NCI-H1694 (cell line): ENCODE measurements at regions not wholly inside any gene's neighbourhood (a gene's known extent, or its start where the extent isn't known, plus 50 kb on each side); places are given as distances from the start of the nearest gene placed in this dataset.

Source experiments
- DNase-seq: peaks from one replicate; lab custom pipeline; 2025; lab: John Stamatoyannopoulos, UW

DNA sequence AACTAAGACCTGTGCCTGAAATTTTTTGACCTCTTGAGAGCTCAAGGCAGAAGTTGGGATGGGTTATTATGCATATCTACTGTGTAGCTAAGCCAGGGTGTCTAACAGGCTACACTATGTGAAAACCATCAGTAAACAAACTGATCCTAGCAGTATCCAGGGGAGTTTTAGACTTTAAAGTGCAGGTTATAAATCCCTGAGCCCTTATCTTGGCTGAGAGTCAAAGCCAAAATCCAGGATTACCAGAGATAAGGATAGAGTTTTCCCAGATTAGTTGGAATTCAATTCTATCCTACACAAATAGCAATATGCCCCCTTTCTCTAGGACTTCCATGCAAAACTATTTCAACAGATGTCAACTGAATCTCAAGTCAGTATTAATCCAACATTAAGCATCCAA is 1229.7 kb downstream of the GRIK2 start:
- DNase-seq = no peak

DNA sequence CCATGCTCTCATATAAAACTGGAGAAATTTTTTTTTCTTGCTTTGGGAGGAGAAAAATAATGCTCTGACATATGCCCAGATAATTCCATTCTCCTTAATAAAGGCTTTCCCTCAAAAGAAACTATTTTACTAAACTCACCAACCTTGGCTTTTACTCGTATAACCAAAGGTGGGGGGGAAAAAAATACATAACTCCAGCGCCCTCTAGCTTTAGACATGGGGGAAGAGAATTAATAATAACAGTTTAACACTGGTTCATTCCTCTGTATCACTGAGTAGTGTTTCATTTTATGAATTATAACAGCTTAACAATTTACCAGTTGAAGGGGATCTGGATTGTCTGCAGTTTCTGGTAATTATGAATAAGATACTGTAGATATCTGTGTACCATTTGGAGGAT is 1226.1 kb downstream of the GRIK2 start:
- DNase-seq = peak; percentile 18

GRCh38 chr6:102582569-102582968 is 1189.1 kb downstream of the GRIK2 start:
- DNase-seq = no peak

DNA sequence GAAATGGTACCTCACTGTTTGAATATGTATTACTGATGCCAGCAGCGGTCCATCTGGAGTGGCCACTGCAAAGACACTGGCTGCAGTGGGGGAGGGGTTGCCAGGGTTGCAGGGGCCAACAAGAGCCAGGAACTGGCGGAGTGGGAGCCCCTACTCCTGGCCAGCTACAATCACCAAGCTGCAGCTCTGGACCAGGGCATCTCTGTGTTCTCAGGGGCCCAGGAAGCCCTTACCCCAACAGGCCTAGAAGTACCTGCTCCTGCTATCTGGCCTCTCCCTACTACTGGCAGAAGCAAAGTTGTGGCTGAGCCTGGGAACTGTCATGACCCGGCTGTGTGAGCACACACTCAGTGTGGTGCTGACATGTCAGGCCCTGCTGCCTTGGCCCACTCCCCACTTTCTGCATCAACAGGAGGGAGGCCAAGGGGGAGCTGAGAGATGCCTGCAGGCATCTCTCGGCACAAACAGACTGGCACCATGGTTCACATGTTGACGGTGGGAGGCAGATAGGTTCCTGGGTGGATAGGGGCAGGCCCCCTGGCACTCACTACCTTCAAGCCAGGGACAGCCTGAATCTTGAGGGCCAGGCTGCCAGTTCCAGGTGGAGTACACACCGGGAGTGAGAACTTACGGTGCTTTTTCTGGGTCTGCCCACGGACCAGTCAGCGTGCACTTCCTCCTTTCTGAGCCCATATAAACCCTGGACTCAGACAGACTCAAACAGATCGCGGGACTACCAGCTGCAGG is 1188.0 kb downstream of the GRIK2 start:
- no peak for DNase-seq

- peak; percentile 58 for DNase-seq
These were observed 1177.9 kb downstream of the GRIK2 start for GRCh38 chr6:102571236-102571908.

DNA sequence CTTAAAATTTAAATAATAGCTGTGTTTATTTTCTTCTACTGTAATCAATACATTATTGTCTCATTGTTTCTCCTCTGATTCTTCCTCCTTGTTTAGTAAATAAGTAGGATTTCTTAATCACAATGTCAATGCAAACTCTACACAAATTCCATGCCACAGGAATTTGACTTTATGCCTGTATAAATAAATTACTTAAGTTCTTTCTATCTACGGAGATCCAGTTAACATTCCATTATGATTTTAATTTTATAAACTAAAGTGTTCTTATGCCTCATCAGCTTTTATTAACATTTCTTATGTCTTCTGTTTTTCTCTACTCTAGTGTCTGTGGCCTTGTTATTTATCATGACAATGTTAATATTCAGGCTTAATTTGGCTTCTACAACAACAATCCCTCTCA is 1169.2 kb downstream of the GRIK2 start:
- DNase-seq = no peak

GRCh38 chr6:102553214-102553613 is 1159.7 kb downstream of the GRIK2 start:
- DNase-seq = no peak

DNA sequence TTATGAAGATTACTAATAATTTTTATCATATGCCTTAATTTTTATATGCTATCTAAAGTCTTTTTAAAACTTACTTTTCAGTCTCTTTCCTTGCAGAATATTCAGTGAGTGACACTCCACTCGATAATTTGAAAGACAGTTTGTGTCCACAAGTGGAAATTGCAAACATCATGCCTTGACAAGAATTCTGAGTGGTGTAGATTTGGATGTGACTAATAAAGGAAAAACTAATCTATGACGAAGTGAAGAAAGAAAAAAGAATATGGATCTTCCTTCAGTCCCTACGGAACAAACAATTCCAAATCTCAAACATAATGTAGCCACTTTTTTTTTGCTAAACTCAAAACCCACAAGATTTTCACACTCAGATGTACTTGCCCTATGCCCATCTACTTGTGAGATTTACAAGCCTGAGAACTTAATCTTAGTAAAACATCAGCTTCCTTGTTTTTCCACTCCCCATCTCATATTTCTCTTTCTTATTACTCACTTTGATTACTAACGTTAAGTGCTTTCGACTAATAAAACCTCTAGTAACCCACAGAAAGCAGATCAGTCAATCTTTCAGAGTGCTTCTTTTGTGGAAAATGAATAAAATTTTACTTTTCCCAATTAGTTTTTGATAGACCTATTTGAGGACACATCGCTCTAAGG is 1155.8 kb downstream of the GRIK2 start:
- no peak for DNase-seq

DNA sequence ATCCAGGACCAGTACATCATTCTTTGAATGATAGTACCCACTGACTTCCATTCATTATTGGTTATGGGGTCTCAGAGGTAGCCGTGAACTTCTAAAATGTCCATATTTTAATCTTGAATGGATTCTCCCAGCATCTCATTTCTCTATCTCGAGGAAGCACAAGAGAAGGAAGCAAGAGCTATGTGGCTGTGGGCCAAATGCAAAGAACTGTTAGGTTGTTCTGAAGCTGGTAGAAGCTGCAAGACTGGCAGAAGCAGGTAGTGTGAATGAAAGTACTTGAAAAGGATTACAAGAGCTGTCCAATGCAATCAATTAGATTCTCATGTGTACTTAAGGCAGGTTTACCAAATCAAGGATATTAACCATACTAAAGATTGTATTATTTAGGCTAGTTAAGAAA is 1131.8 kb downstream of the GRIK2 start:
- no peak for DNase-seq

DNA sequence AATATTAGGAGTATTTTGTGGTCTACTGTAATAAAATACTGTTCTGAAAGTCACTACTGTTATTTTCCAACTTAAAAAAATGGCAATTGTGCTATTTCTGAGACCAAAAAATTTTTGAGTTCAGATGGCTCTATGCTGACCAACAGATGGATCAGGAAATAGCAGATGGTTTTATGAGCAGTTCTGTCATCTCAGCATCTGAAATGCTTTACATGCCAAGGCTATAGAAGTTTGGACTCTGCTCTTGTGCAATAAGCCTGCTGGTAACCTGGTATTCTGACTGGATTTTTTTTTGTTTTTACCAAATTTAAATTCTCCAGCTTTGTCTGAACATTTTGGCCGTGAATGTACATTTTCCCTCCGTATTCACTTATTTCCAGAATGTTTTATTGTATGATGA is 1127.5 kb downstream of the GRIK2 start:
- peak; percentile 29 for DNase-seq

- DNase-seq = no peak
These were observed 1124.0 kb downstream of the GRIK2 start for GRCh38 chr6:102517506-102517905.

- no peak for DNase-seq
These were observed 1108.1 kb downstream of the GRIK2 start for GRCh38 chr6:102501615-102502014.

- no peak for DNase-seq
These were observed 1101.3 kb downstream of the GRIK2 start for GRCh38 chr6:102494808-102495207.

GRCh38 chr6:102493485-102493884 is 1100.0 kb downstream of the GRIK2 start:
- no peak for DNase-seq

DNA sequence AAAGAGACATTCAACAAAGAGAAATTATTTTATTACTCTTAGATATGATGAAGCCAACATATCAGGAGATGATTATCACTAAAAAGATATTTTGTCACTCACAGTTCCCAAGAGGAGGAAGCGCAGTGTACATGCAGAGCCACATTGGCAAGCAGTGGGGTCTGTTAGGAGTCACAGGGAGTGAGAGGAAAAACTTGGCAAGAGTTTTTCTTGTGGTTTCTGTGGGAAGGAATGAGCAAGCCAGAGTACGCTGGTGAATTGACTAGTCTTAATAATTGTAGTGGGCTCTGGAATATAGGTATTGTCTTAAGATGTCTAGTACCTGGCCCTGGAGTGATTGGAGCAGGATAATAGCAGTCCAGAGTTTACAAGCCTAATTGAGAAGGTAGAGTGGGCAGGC is 1095.2 kb downstream of the GRIK2 start:
- no peak for DNase-seq

- peak; percentile 3 for DNase-seq
These were observed 1092.0 kb downstream of the GRIK2 start for GRCh38 chr6:102485480-102485879.

- DNase-seq = no peak
These were observed 1080.7 kb downstream of the GRIK2 start for GRCh38 chr6:102474041-102474807.

GRCh38 chr6:102458990-102459389 is 1065.5 kb downstream of the GRIK2 start:
- DNase-seq = no peak

DNA sequence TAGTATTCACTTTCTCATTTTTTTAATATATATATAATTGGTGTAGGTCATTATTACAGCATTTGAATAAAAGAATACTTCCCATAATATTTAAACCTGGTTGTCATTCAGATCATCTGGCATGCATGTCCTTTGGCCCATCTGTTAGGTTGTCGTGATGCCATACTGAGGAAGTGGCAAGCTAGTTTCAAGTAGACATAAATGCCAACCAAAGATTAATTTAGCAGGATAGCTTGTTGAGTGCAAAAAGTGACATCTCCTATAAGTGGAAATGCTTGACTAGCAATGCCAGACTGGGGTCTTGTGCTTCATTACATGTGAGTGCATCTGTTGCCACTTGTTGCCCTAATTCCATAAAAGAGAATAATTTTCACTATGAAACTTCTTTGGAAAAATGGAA is 1044.7 kb downstream of the GRIK2 start:
- DNase-seq = peak; percentile 59

- no peak for DNase-seq
These were observed 1024.0 kb downstream of the GRIK2 start for GRCh38 chr6:102417368-102417998.

GRCh38 chr6:102415891-102416290 is 1022.4 kb downstream of the GRIK2 start:
- DNase-seq = no peak

DNA sequence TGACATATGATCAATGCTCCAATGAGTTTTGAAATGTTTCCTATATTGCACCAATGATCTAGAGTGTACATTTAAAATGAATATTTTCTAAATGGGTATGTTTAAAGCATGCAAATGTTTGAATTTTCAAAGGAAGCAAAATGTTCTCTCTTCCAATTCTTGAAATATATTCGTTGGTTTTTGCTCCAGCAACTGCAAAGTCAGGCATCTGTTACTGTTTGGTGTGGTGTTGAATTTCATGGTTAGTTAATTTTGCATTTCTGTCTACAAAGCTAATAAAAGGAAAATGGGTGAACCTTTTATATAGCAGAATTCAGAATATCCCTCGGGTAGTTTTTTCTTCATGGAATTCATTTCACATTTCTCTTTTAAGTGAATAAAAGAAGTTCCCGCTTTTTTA is 1018.3 kb downstream of the GRIK2 start:
- DNase-seq = no peak
